ENCODE measurements at regions not wholly inside any gene's neighbourhood (a gene's known extent, or its start where the extent isn't known, plus 50 kb on each side); places are given as distances from the start of the nearest gene placed in this dataset.

DNA sequence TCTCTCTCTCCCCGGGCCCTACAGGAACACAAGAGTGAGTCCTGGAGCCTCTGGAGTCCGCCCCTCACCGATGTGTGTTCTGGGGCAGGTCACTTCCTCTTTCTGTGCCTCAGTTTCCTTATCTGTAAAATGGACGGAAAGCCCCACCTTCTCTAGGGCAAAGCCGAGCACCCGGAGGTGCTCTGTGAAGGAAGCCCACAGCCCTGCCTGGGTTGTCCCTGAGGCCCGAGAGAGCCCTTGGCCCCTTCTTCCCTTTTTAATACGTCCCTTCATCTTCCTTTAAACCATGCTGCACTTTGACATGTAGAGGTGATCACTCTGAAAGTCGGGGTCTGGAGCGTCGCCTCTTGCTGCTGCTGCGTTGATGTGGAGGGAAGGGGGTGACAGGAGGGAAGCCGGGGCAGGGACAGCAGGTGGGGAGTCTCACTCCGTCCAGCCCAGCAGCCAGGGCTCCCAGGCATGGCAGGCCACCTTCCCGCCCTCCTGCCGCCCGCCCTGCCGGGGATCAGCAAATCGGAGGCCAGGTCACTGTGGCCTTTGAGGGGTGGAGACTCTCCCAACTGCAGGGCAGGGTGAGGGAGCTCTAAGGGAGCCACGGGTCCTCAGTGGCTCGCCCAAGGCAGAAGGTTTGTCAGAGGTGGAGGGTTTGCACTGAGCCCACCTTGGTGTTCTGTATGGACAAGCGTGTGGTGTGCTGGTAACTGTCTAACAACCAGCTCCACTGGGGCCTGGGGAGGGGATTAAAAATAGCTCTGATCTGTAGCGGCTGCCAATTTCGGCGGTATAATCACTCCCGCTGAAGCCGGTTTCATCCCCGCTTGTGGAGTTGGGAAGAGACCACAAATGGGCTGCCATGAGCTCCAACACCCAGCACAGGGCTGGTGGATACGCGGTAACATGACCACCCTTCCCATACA is 135.9 kb upstream of the ID2 start:
- TF ChIP-seq, protein P1, sequence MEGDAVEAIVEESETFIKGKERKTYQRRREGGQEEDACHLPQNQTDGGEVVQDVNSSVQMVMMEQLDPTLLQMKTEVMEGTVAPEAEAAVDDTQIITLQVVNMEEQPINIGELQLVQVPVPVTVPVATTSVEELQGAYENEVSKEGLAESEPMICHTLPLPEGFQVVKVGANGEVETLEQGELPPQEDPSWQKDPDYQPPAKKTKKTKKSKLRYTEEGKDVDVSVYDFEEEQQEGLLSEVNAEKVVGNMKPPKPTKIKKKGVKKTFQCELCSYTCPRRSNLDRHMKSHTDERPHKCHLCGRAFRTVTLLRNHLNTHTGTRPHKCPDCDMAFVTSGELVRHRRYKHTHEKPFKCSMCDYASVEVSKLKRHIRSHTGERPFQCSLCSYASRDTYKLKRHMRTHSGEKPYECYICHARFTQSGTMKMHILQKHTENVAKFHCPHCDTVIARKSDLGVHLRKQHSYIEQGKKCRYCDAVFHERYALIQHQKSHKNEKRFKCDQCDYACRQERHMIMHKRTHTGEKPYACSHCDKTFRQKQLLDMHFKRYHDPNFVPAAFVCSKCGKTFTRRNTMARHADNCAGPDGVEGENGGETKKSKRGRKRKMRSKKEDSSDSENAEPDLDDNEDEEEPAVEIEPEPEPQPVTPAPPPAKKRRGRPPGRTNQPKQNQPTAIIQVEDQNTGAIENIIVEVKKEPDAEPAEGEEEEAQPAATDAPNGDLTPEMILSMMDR (IDR thresholded peaks at IDR 0.05) = no peak
- TF ChIP-seq POLR2A (IDR thresholded peaks at IDR 0.05) = no peak

Measured in heart left ventricle (tissue), 13 donors.